ENCODE measurements at regions not wholly inside any gene's neighbourhood (a gene's known extent, or its start where the extent isn't known, plus 50 kb on each side); places are given as distances from the start of the nearest gene placed in this dataset.

GRCh38 chr1:67969446-67969845 is 81.0 kb downstream of the DIRAS3 start:
- TF ChIP-seq CTCF (IDR thresholded peaks at IDR 0.05) (no peak), POLR2A (IDR thresholded peaks at IDR 0.05) (no peak)

Data from esophagus squamous epithelium (tissue), 4 donors.